Muscle of back (tissue), 3 donors: ENCODE measurements at regions not wholly inside any gene's neighbourhood (a gene's known extent, or its start where the extent isn't known, plus 50 kb on each side); places are given as distances from the start of the nearest gene placed in this dataset.

Experiments
- DNase-seq, 3 donors: peaks; one replicate each; pipeline versions ENCODE4 v3.0.0 to v3.0.0-alpha.2; 2013

- DNase-seq = no peak
Measured at GRCh38 chr6:18335948-18336347, 51.2 kb upstream of the RNF144B start.

DNA sequence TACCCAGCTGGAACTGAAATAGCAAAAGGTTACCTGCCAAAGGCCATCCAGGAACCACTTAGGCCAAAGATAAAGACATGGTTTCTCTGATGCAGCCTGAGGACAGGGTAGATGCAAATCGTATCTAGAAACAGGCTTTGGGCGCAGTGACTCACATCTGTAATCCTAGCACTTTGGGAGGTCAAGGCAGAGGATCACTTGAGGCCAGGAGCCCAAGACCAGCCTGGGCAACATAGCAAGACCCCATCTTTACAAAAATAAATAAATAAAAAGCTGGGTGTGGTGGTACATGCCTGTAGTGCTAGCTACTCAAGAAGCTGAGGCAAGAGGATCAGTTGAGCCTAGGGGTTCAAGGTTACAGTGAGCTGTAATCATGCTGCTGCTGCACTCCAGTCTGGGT is 52.9 kb upstream of the RNF144B start:
- DNase-seq = no peak

DNA sequence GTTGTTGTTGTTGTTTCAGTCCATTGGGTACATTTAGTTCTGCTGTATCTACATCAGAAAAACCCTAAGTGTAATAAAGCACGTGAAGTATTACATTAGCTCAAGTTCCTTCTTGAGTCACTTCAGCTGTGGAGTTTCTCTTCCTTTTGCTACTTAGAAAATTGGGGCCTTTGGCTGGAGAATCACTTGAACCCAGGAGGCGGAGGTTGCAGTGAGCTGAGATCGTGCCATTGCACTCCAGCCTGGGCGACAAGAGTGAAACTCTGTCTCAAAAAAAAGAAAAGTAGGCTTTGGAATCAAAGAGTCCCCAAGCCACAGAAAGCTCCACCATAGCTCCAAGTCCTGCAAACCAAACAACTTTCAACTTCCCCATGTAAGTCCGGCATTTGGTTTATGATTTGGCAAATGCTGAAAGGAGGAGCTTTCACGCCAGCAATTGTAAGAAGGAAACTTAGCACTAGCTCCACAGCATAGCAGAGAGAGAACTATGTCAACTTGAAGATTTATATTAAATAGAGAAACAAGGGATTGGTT is 56.5 kb upstream of the RNF144B start:
- DNase-seq = peak in 1 of 3 donors; percentile 27

DNA sequence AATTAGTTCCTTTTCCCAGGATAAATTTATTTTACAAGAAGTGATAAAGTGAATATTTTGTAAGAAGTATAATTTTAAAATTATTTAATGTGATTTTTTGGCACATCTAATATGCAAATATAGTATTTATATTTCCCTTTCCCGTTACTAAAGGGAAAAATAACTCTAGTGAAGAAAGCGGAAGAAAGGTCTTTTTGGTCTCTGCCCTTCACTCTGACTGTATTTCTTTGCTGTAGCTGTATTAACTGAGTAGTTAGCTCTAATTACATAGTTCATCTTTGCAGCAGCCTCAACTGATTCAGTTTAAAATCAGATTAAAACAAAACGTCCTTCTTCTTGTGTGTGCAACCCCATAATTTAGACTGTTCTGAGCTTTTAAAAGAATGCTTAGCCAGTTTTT is 57.4 kb upstream of the RNF144B start:
- DNase-seq = no peak

DNA sequence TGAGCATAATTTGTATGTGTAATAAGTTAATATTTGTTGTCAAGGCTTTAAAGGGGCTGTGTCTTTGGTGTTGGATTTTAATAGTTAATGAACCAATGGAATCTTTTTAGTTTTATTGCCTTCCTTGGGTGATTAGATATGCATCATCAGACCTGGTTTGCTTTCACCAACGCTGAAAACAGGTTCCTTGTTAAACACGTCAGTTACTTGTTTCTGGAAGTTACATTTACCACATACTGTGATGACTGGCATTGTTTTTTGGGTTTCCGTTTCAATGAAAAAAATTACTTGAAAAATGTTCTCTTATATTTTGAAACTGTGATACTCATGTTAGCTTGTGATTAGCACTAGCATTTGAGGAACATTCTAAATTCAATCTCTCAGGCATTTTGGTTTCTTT is 58.6 kb upstream of the RNF144B start:
- no peak for DNase-seq

- DNase-seq = no peak
Measured at GRCh38 chr6:18328070-18328469, 59.1 kb upstream of the RNF144B start.

GRCh38 chr6:18327626-18328025 is 59.5 kb upstream of the RNF144B start:
- DNase-seq = peak; percentile 33 to 67 (median 49)

- no peak for DNase-seq
Measured at GRCh38 chr6:18326980-18327379, 60.2 kb upstream of the RNF144B start.

DNA sequence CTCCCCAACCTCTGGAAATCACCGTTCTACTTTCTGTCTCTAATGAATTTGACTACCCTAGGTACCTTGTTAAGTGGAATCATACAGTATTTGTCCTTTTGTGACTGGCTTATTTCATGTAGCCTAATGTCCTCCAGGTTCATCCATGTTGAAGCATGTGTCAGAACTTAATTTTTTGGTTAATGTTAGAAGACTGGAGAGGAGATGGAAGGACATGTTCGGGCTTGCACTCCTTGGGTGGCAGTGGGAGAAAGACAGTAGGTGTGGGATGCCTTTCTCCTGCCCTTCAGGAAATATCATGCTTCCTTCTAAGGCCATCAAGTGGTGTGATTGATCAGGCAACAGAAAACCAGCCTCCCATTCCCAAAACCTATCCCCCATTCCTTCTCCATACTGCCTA is 61.1 kb upstream of the RNF144B start:
- DNase-seq = no peak

- DNase-seq = no peak
Measured at GRCh38 chr6:18324706-18325042, 60.3 kb upstream of the DEK start.

DNA sequence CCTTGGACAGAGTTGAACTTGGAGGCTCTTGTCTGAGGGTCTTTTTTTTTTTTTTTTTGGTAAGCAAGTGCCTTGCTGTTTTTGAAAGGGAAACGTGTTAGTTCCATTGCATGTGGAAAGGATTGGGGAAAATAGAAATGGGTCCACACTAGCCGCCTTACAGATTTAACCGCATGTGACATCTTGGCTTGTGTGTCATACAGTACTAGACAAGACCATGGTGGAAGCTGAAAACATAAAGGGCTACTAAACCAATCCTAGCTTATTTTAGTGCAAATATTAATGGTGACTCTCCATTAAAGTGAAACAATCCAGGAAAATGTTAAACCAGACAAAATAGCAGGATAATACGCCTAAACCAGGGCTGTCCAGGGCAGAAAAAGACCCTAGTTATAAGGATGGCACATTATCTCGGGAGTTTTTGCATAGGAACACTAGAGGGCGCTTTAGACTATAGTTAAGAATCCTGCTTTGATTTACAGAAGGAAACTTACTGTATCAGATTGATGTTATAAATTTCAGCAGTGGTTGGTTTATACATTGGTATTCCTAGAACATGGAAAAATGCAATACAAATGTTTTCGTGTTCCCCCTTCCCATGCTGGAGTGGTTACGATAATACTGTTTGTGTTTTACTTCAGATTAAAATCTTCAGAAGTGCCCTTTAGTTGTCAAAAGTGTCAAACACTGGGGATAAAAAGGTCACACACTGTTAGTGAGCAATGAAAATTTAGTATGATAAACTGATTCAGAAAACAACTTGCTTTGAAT is 59.8 kb upstream of the DEK start:
- DNase-seq = peak in 2 of 3 donors; percentile 43 to 61

DNA sequence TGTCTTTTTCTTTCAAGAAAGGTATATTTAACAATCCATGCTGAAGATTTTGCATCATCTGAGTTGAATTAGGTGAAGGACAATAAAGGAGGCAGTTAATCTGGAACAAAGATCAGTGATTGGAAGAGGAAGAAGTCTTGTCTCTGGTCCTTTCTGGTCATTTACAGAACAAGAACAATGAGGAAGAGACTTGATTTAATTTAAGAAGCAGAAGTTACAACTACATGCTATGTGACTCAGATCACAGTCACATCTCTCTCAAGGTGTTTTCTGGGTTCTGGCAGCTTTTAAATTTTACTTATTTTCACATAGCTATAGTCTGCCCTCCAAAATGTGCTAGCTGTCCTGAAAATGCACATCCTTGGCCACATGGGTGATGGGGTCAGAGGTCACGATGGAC is 53.5 kb upstream of the DEK start:
- no peak for DNase-seq

- no peak for DNase-seq
Measured at GRCh38 chr6:18314317-18314997, 50.1 kb upstream of the DEK start.
